GM21786 (cell line): ENCODE measurements at regions not wholly inside any gene's neighbourhood (a gene's known extent, or its start where the extent isn't known, plus 50 kb on each side); places are given as distances from the start of the nearest gene placed in this dataset.
"Not testable (repeated sequence)": the region's sequence is repeated elsewhere in the genome, so short reads cannot be mapped to it uniquely, and the experiment has no call there.

Experiments used
- ATAC-seq: cut with Tn5 transposase; IDR thresholded peaks from one replicate; pipeline ENCODE4 v1.9.1; 2021; ENCODE audit not compliant: unreplicated experiment

- no peak for ATAC-seq
These were observed 259.2 kb upstream of the NFIA start for GRCh38 chr1:60823151-60823550.

GRCh38 chr1:60822252-60822651 is 260.1 kb upstream of the NFIA start:
- no peak for ATAC-seq

GRCh38 chr1:60821156-60821555 is 261.2 kb upstream of the NFIA start:
- ATAC-seq, result no peak

- no peak for ATAC-seq
These were observed 263.2 kb upstream of the NFIA start for GRCh38 chr1:60818969-60819701.

- ATAC-seq, result no peak
These were observed 269.3 kb upstream of the NFIA start for GRCh38 chr1:60813071-60813470.

GRCh38 chr1:60809204-60809980 is 273.0 kb upstream of the NFIA start:
- no peak for ATAC-seq

- ATAC-seq, result no peak
These were observed 273.7 kb upstream of the NFIA start for GRCh38 chr1:60808676-60809075.

GRCh38 chr1:60802884-60803283 is 279.5 kb upstream of the NFIA start:
- ATAC-seq, result no peak

- no peak for ATAC-seq
These were observed 285.0 kb upstream of the NFIA start for GRCh38 chr1:60797351-60797750.

GRCh38 chr1:60791226-60791625 is 291.1 kb upstream of the NFIA start:
- ATAC-seq, result no peak

- ATAC-seq, result not testable (repeated sequence)
These were observed 309.3 kb upstream of the NFIA start for GRCh38 chr1:60773099-60773498.

- ATAC-seq, result no peak
These were observed 313.3 kb upstream of the NFIA start for GRCh38 chr1:60769082-60769481.

GRCh38 chr1:60765204-60765603 is 317.2 kb upstream of the NFIA start:
- no peak for ATAC-seq

GRCh38 chr1:60764489-60764888 is 317.9 kb upstream of the NFIA start:
- no peak for ATAC-seq

GRCh38 chr1:60763741-60764140 is 318.6 kb upstream of the NFIA start:
- no peak for ATAC-seq

- no peak for ATAC-seq
These were observed 319.4 kb upstream of the NFIA start for GRCh38 chr1:60762911-60763310.

- no peak for ATAC-seq
These were observed 320.2 kb upstream of the NFIA start for GRCh38 chr1:60762176-60762575.

- no peak for ATAC-seq
These were observed 323.1 kb upstream of the NFIA start for GRCh38 chr1:60759291-60759690.

GRCh38 chr1:60757485-60757884 is 324.9 kb upstream of the NFIA start:
- ATAC-seq, result no peak

- no peak for ATAC-seq
These were observed 329.1 kb upstream of the NFIA start for GRCh38 chr1:60753036-60753900.

- ATAC-seq, result no peak
These were observed 331.1 kb upstream of the NFIA start for GRCh38 chr1:60751306-60751705.

- ATAC-seq, result no peak
These were observed 335.0 kb upstream of the NFIA start for GRCh38 chr1:60747353-60747752.
